ENCODE measurements at regions not wholly inside any gene's neighbourhood (a gene's known extent, or its start where the extent isn't known, plus 50 kb on each side); places are given as distances from the start of the nearest gene placed in this dataset.

DNA sequence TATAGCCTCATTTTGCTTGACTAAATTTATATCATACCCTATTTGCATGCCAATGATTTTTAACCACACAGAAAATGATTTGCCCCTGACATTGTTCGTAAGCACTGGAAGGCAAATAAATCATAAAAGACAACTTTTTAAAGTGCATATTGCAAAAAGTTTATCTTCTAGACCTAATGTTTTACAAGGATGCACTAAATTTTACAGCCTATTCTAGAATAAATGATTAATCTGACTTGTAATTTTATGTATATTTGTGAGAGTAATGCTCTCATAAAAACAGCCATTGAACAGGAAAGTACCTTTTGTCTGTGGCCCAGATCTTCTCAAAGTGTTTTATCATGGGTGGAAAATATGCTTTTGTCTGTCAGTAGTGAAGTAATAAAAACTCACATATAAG, 546.6 kb downstream of the EPHA3 start:
- Mint-ChIP-seq H3K27me3 (no peaks in the 10 kb centered on the region), H3K4me1 (no peaks in the 10 kb centered on the region), H3K27ac (no peak overlapping the region), H3K4me3 (no peak overlapping the region), H3K36me3 (ENCODE audit: low read depth) (peaks cover 2% of the 10 kb centered on the region)
- no peak for ATAC-seq
- H3K9me3 ChIP-seq (ENCODE audit: control insufficient read depth, low read length, poor library complexity, severe bottlenecking): no peaks in the 10 kb centered on the region
- no peak for DNase-seq

DNA sequence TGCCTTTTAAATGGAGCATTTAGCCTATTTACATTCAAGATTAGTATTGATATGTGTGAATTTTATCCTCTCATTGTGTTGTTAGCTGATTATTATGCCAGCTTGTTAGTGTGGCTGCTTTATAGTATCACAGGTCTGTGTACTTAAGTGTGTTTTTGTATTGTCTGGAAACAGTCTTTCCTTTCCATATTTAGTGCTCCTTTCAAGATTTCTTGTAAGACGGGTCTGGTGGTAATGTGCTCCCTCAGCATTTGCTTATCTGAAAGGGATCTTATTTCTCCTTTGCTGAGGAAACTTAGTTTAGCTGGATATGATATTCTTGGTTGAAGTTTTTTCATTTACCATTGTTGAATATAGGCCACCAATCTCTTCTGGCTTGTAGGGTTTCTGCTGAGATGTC, 549.0 kb downstream of the EPHA3 start:
- Mint-ChIP-seq H3K4me1 (no peaks in the 10 kb centered on the region), H3K27ac (no peak overlapping the region), H3K4me3 (no peak overlapping the region), H3K27me3 (no peaks in the 10 kb centered on the region), H3K36me3 (ENCODE audit: low read depth) (no peaks in the 10 kb centered on the region)
- DNase-seq (no peak), ATAC-seq (no peak)
- no peaks in the 10 kb centered on the region for H3K9me3 ChIP-seq (ENCODE audit: control insufficient read depth, low read length, poor library complexity, severe bottlenecking)

DNA sequence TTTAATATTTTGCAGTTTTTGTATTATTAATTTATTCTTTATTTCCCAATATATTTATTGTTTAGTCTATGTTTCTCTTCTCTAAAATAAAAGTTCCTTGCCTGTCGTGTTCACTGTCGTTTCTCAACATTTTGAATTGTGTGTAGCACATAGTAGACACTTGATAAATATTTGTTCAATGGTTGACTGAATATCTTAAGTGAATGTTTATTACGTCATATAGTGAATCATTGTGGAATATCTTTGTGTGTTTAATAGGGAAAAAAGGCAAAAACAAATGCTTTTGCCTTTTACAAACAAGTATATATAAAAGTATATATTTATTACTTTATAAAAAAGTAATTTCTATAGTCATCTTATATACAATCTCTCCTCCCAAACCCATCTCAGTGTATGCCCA, 572.3 kb downstream of the EPHA3 start:
- no peaks in the 10 kb centered on the region for H3K36me3 Mint-ChIP-seq (ENCODE audit: low read depth)
- H3K27me3 Mint-ChIP-seq: no peaks in the 10 kb centered on the region
- H3K9me3 ChIP-seq (ENCODE audit: control insufficient read depth, low read length, poor library complexity, severe bottlenecking): no peaks in the 10 kb centered on the region
- ATAC-seq (no peak), DNase-seq (no peak)
- H3K4me3 Mint-ChIP-seq: no peak overlapping the region
- H3K27ac Mint-ChIP-seq: no peak overlapping the region
- H3K4me1 Mint-ChIP-seq: no peaks in the 10 kb centered on the region

DNA sequence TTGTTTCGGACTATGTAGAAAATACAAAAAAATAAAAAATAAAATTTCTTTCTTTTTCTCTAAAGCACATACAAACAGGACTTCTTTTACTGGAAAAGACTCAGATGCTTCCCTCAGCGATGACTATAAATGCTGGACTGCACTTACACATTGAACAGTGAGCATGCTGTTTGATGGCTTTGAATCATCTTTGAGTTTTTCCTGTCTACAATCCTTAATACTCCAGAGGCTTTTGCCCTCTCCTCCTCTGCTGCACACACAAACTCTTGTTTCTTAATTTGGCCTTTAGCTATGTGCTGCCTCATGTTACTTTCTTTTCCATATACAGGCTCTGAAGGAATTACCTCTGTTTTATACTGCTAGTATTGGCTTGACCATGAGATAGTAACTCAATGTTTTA, 575.1 kb downstream of the EPHA3 start:
- H3K27ac Mint-ChIP-seq: no peak overlapping the region
- no peaks in the 10 kb centered on the region for H3K27me3 Mint-ChIP-seq
- H3K4me1 Mint-ChIP-seq: no peaks in the 10 kb centered on the region
- no peak for ATAC-seq
- no peak overlapping the region for H3K4me3 Mint-ChIP-seq
- no peak for DNase-seq
- no peaks in the 10 kb centered on the region for H3K9me3 ChIP-seq (ENCODE audit: control insufficient read depth, low read length, poor library complexity, severe bottlenecking)
- H3K36me3 Mint-ChIP-seq (ENCODE audit: low read depth): no peaks in the 10 kb centered on the region

DNA sequence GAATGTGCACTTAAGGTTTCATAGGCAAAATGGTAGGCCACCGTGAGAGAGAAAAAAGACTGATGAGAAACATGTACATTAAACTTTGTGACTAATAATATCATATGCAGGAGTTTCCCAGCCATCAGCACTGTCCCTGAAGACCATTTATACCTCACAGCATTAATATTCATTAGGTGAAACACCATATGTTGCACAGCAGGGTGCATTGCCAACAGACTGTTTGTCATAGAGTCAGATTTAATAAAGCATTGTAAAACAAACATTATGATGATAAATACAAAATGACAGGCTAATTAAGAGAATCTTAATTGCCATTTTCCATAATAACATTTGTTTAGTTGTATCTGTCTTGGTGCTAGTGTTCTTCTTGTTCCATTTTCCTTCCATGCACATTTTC, 578.3 kb downstream of the EPHA3 start:
- Mint-ChIP-seq H3K27me3 (no peaks in the 10 kb centered on the region), H3K36me3 (ENCODE audit: low read depth) (no peaks in the 10 kb centered on the region), H3K4me1 (no peaks in the 10 kb centered on the region), H3K4me3 (no peak overlapping the region), H3K27ac (no peak overlapping the region)
- ATAC-seq: no peak
- no peak for DNase-seq
- no peaks in the 10 kb centered on the region for H3K9me3 ChIP-seq (ENCODE audit: control insufficient read depth, low read length, poor library complexity, severe bottlenecking)

DNA sequence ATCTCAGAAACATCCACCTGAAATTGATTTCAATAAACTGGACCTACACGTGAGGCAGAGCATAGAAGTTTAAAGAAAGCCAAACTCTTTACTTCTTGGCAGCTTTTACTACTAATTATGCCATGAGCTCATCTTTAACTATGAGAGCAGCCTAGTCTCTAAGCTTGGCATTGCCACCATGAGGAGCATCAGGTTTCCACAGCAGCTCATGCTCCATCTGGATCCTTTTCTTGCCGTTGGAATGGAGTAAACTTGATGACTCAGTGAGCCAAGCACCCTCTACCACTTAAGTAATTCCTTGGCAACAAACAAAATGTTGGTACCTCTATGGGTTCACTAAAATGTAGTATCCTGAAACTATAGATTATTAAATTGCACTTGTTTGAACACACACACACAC, 583.2 kb downstream of the EPHA3 start:
- Mint-ChIP-seq H3K4me3 (no peak overlapping the region), H3K27ac (no peak overlapping the region), H3K27me3 (no peaks in the 10 kb centered on the region), H3K4me1 (no peaks in the 10 kb centered on the region), H3K36me3 (ENCODE audit: low read depth) (no peaks in the 10 kb centered on the region)
- ATAC-seq: no peak
- DNase-seq: no peak
- no peaks in the 10 kb centered on the region for H3K9me3 ChIP-seq (ENCODE audit: control insufficient read depth, low read length, poor library complexity, severe bottlenecking)

DNA sequence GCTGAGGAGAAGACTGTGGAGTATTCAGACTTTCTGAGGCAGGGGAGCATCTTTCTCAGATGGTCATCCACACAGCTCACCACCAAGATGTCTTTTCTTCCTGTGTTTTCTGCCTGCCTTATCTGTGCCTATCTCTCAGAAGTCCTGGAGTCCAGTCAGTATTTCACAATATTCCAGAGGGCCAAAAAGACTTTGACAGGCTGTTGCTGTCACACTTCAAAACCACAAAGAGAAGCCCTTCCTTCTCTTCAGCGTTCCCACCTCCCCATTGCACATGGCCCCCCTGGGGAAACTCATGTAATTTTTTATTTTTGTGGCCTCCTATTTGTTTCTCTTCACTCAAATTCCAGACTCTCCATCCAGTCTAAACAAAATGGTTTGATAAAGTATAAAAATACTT, 585.2 kb downstream of the EPHA3 start:
- H3K9me3 ChIP-seq (ENCODE audit: control insufficient read depth, low read length, poor library complexity, severe bottlenecking): no peaks in the 10 kb centered on the region
- no peak overlapping the region for H3K27ac Mint-ChIP-seq
- no peaks in the 10 kb centered on the region for H3K27me3 Mint-ChIP-seq
- no peak for ATAC-seq
- H3K36me3 Mint-ChIP-seq (ENCODE audit: low read depth): no peaks in the 10 kb centered on the region
- no peak overlapping the region for H3K4me3 Mint-ChIP-seq
- DNase-seq: no peak
- H3K4me1 Mint-ChIP-seq: no peaks in the 10 kb centered on the region

DNA sequence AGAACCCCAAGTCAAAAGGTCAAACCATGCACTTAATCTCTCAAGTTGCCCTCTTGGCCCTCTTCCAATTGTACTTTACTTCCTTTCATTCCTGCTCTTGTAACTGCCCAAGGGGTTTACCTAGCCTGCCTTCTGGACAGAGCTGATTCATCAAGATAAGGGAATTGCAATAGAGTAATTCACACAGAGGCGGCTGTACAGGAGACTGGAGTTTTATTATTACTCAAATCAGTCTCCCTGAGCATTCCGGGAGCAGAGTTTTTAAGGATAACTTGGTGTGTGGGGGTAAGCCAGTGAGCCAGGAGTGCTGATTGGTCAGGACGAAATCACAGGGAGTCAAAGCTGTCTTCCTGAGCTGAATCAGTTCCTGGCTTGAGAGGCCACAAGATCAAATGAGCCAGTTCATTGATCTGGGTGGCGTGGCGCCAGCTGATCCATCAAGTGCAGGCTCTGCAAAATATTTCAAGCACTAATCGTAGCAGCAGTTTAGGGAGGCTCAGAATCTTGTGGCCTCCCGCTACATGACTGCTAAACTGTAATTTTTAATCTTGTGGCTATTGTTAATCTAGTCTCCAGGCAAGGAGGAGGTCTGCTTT, 590.0 kb downstream of the EPHA3 start:
- H3K9me3 ChIP-seq (ENCODE audit: control insufficient read depth, low read length, poor library complexity, severe bottlenecking): no peaks in the 10 kb centered on the region
- no peaks in the 10 kb centered on the region for H3K4me1 Mint-ChIP-seq

DNA sequence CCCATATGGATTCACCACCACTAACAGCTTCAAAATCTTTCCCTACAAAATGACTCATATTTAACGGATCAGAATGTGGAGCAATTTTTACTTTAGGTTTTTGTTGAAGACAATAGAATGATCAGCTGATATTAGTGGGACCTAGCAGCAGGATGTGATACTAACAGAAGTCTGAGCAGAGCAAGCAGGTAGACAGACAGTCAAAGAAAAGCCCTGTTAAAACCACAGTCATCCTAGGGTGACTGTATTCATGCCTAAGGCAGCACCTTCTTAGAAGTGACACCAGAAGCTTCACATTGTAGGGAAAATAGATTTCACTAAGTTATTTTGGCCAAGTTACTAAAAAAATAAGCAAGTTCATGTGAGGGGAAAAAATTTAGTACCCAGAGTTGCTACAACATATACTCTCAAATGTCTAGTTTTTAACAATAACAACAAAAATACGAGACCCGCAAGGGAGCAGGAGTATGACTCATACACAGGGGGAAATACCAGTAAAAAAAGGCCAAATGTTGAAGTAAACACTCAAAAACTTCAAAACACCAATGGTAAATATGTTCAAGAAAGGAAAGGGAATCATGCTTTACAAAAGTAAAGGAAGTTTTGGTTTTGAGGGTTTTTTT, 590.9 kb downstream of the EPHA3 start:
- ATAC-seq: no peak
- Mint-ChIP-seq H3K4me1 (no peaks in the 10 kb centered on the region), H3K27ac (no peak overlapping the region), H3K36me3 (ENCODE audit: low read depth) (no peaks in the 10 kb centered on the region), H3K4me3 (no peak overlapping the region), H3K27me3 (no peaks in the 10 kb centered on the region)
- H3K9me3 ChIP-seq (ENCODE audit: control insufficient read depth, low read length, poor library complexity, severe bottlenecking): no peaks in the 10 kb centered on the region
- no peak for DNase-seq

More for the DNA sequence above, 590.0 kb downstream of the EPHA3 start:
- no peak for DNase-seq
- H3K36me3 Mint-ChIP-seq (ENCODE audit: low read depth): no peaks in the 10 kb centered on the region
- ATAC-seq: no peak
- H3K27ac Mint-ChIP-seq: no peak overlapping the region
- H3K4me3 Mint-ChIP-seq: no peak overlapping the region
- no peaks in the 10 kb centered on the region for H3K27me3 Mint-ChIP-seq

DNA sequence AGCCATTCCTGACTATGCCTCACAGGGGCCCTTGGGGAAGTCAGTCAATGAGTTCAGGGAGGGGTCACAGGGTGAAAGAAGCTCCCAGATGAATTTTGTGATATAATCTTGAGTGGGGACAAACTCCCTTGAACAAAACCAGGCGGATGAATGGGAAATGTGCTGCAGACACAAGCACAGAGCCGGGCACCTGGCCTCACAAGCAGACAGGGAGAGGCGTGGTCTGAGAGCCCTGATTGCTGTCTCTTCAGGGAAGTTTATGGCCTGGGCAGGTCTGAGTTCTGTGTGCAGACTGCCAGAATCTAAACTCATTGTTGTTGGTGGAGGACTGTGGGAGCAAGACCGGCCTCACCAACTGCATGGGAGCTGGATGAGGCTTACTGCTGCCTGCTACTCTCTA, 591.8 kb downstream of the EPHA3 start:
- Mint-ChIP-seq H3K4me1 (no peaks in the 10 kb centered on the region), H3K4me3 (no peak overlapping the region), H3K27me3 (no peaks in the 10 kb centered on the region), H3K27ac (no peak overlapping the region), H3K36me3 (ENCODE audit: low read depth) (no peaks in the 10 kb centered on the region)
- no peaks in the 10 kb centered on the region for H3K9me3 ChIP-seq (ENCODE audit: control insufficient read depth, low read length, poor library complexity, severe bottlenecking)
- ATAC-seq: no peak
- DNase-seq: no peak

DNA sequence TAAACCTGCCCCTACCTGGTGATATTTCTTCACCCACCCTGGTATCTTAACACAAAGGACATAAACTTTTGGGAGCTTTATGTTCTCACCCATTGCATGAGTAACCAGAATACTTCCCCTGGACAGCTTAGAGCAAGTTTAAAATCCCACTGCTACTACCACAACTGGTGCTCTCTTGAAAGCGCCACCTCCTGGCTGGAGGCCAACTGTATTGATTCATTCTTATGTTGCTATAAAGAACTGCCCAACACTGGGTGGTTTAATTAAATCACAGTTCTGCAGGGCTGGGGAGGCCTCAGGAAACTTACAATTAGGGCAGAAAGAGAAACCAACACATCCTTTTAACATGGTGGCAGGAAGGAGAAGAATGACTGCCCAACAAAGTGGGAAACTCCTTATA, 592.4 kb downstream of the EPHA3 start:
- Mint-ChIP-seq H3K4me3 (no peak overlapping the region), H3K4me1 (no peaks in the 10 kb centered on the region), H3K27me3 (no peaks in the 10 kb centered on the region), H3K27ac (no peak overlapping the region), H3K36me3 (ENCODE audit: low read depth) (no peaks in the 10 kb centered on the region)
- DNase-seq (no peak), ATAC-seq (no peak)
- no peaks in the 10 kb centered on the region for H3K9me3 ChIP-seq (ENCODE audit: control insufficient read depth, low read length, poor library complexity, severe bottlenecking)

DNA sequence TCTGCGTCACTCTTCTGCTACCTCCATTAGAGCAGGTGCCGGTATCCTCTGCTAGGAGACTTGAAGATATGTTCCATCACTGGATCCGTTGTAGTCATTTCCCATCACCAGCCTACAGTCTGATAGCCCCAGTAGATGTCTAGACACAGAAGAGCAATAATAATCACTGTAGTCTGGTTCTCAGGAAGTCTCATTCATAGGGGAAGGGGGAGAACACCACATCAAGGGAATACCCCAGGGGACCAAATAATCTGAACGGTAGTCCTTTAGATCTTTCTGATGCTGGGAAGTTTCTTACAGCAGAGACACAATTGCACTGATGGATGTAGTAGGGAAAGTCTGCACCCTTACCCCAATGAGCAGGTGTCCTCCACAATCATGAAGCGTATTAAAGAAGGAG, 595.0 kb downstream of the EPHA3 start:
- no peak overlapping the region for H3K27ac Mint-ChIP-seq
- H3K4me1 Mint-ChIP-seq: no peaks in the 10 kb centered on the region
- H3K27me3 Mint-ChIP-seq: no peaks in the 10 kb centered on the region
- no peaks in the 10 kb centered on the region for H3K36me3 Mint-ChIP-seq (ENCODE audit: low read depth)
- DNase-seq: no peak
- no peaks in the 10 kb centered on the region for H3K9me3 ChIP-seq (ENCODE audit: control insufficient read depth, low read length, poor library complexity, severe bottlenecking)
- H3K4me3 Mint-ChIP-seq: no peak overlapping the region
- ATAC-seq: no peak

DNA sequence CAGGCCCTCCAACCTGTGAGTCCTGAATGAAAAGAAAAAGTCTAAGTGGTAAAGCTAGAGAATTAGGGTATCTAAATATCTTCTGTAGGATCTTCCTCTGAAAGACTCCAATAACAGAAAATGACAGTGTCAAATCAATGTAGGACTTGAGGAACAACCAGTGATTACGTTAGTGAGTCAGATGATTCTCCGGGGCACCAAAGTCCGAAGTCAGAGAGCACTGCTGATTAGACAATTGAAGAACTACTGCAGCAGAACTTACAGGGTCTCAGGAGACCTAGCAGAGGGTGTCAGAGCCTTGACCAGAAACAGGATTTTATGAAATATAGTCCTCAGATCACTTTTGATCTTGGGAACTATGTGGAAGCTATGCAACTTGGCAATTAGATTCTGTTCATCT, 605.8 kb downstream of the EPHA3 start:
- ATAC-seq (no peak), DNase-seq (no peak)
- no peaks in the 10 kb centered on the region for H3K36me3 Mint-ChIP-seq (ENCODE audit: low read depth)
- H3K9me3 ChIP-seq (ENCODE audit: control insufficient read depth, low read length, poor library complexity, severe bottlenecking): no peaks in the 10 kb centered on the region
- no peaks in the 10 kb centered on the region for H3K27me3 Mint-ChIP-seq
- H3K4me1 Mint-ChIP-seq: no peaks in the 10 kb centered on the region
- no peak overlapping the region for H3K4me3 Mint-ChIP-seq
- no peak overlapping the region for H3K27ac Mint-ChIP-seq

DNA sequence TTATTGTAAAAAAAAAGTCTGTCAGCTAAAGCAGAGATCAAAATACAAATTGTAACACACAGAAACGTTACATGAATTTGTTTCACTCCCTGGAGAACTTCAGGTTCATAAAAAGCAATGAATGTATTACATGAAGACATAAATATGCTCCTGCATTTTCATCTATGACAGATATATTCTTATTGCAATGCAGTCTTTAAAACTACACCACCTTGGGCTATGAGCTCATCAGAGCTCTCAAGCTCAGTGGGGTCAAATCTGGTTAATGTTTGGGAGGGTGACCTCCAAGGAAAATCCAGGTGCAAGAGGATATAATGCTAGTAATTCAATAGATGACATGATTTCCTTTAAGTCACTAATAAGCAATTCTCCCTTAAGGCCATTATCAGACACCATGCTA, 606.8 kb downstream of the EPHA3 start:
- no peaks in the 10 kb centered on the region for H3K4me1 Mint-ChIP-seq
- H3K36me3 Mint-ChIP-seq (ENCODE audit: low read depth): no peaks in the 10 kb centered on the region
- H3K27ac Mint-ChIP-seq: no peak overlapping the region
- no peaks in the 10 kb centered on the region for H3K27me3 Mint-ChIP-seq
- DNase-seq (no peak), ATAC-seq (no peak)
- peaks cover 3% of the 10 kb centered on the region for H3K9me3 ChIP-seq (ENCODE audit: control insufficient read depth, low read length, poor library complexity, severe bottlenecking)
- no peak overlapping the region for H3K4me3 Mint-ChIP-seq

Data from T-helper 17 cell (primary cell).